GM19463 (cell line): ENCODE measurements at regions not wholly inside any gene's neighbourhood (a gene's known extent, or its start where the extent isn't known, plus 50 kb on each side); places are given as distances from the start of the nearest gene placed in this dataset.
"Not testable (repeated sequence)": the region's sequence is repeated elsewhere in the genome, so short reads cannot be mapped to it uniquely, and the experiment has no call there.

ENCODE experiments used
- ATAC-seq: cut with Tn5 transposase; IDR thresholded peaks from one replicate; pipeline ENCODE4 v1.9.1; 2021; ENCODE audit warnings: mild to moderate bottlenecking, moderate library complexity; ENCODE audit not compliant: unreplicated experiment

- ATAC-seq: no peak
These were observed 101.8 kb upstream of the SGK1 start for GRCh38 chr6:134419716-134420115.

- no peak for ATAC-seq
These were observed 98.7 kb upstream of the SGK1 start for GRCh38 chr6:134416418-134417154.

GRCh38 chr6:134415656-134416055 lies 97.7 kb upstream of the SGK1 start:
- no peak for ATAC-seq

- no peak for ATAC-seq
These were observed 97.3 kb upstream of the SGK1 start for GRCh38 chr6:134415194-134415593.

- no peak for ATAC-seq
These were observed 96.9 kb upstream of the SGK1 start for GRCh38 chr6:134414793-134415192.

- ATAC-seq: no peak
These were observed 95.3 kb upstream of the SGK1 start for GRCh38 chr6:134413241-134413643.

GRCh38 chr6:134410541-134410940 lies 92.6 kb upstream of the SGK1 start:
- ATAC-seq: no peak

GRCh38 chr6:134407791-134408190 lies 89.9 kb upstream of the SGK1 start:
- no peak for ATAC-seq

- ATAC-seq: no peak
These were observed 88.4 kb upstream of the SGK1 start for GRCh38 chr6:134406311-134406710.

GRCh38 chr6:134405386-134406087 lies 87.6 kb upstream of the SGK1 start:
- ATAC-seq: no peak

- not testable (repeated sequence) for ATAC-seq
These were observed 85.4 kb upstream of the SGK1 start for GRCh38 chr6:134403312-134403711.

GRCh38 chr6:134402372-134402984 lies 84.6 kb upstream of the SGK1 start:
- ATAC-seq: no peak

GRCh38 chr6:134400941-134401340 lies 83.0 kb upstream of the SGK1 start:
- no peak for ATAC-seq

- ATAC-seq: no peak
These were observed 80.5 kb upstream of the SGK1 start for GRCh38 chr6:134398453-134398852.

GRCh38 chr6:134397676-134398075 lies 79.8 kb upstream of the SGK1 start:
- no peak for ATAC-seq

GRCh38 chr6:134394905-134395304 lies 77.0 kb upstream of the SGK1 start:
- ATAC-seq: no peak

GRCh38 chr6:134394208-134394607 lies 76.3 kb upstream of the SGK1 start:
- ATAC-seq: no peak

- no peak for ATAC-seq
These were observed 73.3 kb upstream of the SGK1 start for GRCh38 chr6:134391205-134391604.

GRCh38 chr6:134389658-134390057 lies 71.7 kb upstream of the SGK1 start:
- no peak for ATAC-seq

GRCh38 chr6:134389129-134389528 lies 71.2 kb upstream of the SGK1 start:
- no peak for ATAC-seq

- ATAC-seq: not testable (repeated sequence)
These were observed 68.6 kb upstream of the SGK1 start for GRCh38 chr6:134386482-134386881.

GRCh38 chr6:134381959-134382358 lies 64.0 kb upstream of the SGK1 start:
- no peak for ATAC-seq
